ENCODE measurements at regions not wholly inside any gene's neighbourhood (a gene's known extent, or its start where the extent isn't known, plus 50 kb on each side); places are given as distances from the start of the nearest gene placed in this dataset.
"Not testable (repeated sequence)": the region's sequence is repeated elsewhere in the genome, so short reads cannot be mapped to it uniquely, and the experiment has no call there.

DNA sequence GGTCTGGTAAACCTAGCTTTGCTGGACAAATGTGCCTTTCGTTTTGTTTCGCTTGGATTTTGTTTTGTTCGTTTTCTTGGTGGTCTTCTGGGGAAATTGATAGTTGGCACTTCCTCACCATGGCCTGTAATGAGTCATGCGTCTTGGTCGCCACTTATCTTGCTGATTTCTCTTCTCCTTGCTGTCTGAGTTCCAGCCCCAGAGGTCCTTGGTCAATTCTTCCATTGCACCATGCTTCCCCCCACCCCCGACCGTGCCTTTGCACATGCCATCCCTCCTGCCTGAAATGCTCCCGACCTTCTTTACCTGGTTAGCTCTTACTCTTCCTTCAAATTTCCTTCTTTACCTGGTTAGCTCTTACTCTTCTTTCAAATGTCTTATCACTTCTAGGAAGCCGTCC is 168.7 kb upstream of the MSX2 start:
- WGBS (ENCODE audit: insufficient coverage), result 88% methylated on average over 5 of the region's 9 CpGs
- peaks cover 4 to 8% (median 6%) of the 10 kb centered on the region in 3 donors for H3K9me3 Mint-ChIP-seq
- no peak overlapping the region for H3K4me3 ChIP-seq (ENCODE audit: control insufficient read depth in 1 of 2, extremely low read depth in 1 of 2, low read length in 1 of 2)
- ChIA-PET CTCF (no interaction called here), POLR2A (no interaction called here)
- no peaks in the 10 kb centered on the region for H3K4me1 Mint-ChIP-seq
- no peaks in the 10 kb centered on the region for H3K36me3 Mint-ChIP-seq
- no peaks in the 10 kb centered on the region for H3K4me1 ChIP-seq (ENCODE audit: control insufficient read depth in 1 of 2, extremely low read depth in 1 of 2, insufficient read depth in 2 of 2, low read length in 2 of 2)
- H3K27ac Mint-ChIP-seq, result no peak overlapping the region
- no peaks in the 10 kb centered on the region for H3K9me3 ChIP-seq
- DNase-seq, result no peak
- no peak overlapping the region for H3K27ac ChIP-seq (ENCODE audit: low read length)
- no peaks in the 10 kb centered on the region for H3K27me3 ChIP-seq (replicated peaks in 1 of 2; ENCODE audit: control insufficient read depth in 2 of 2, extremely low read depth in 1 of 2, insufficient read depth in 2 of 2, low read length in 1 of 2)
- no peak overlapping the region for H3K4me3 Mint-ChIP-seq
- H3K27me3 Mint-ChIP-seq, result peaks cover 0 to 9% of the 10 kb centered on the region in 2 donors
- no peaks in the 10 kb centered on the region for H3K36me3 ChIP-seq (ENCODE audit: control insufficient read depth in 2 of 2, extremely low read depth in 1 of 2, insufficient read depth in 1 of 2, low read length in 1 of 2)
- ATAC-seq (replicated peaks in 1 of 4), result no peak

- Mint-ChIP-seq H3K9me3 (peaks cover 4 to 8% (median 6%) of the 10 kb centered on the region in 3 donors), H3K36me3 (no peaks in the 10 kb centered on the region), H3K4me3 (no peak overlapping the region), H3K27ac (no peak overlapping the region), H3K4me1 (no peaks in the 10 kb centered on the region), H3K27me3 (peaks cover 3 to 16% of the 10 kb centered on the region in 2 donors)
- Histone ChIP-seq H3K36me3 (ENCODE audit: control insufficient read depth in 2 of 2, extremely low read depth in 1 of 2, insufficient read depth in 1 of 2, low read length in 1 of 2) (no peaks in the 10 kb centered on the region), H3K27ac (ENCODE audit: low read length) (no peak overlapping the region), H3K27me3 (replicated peaks in 1 of 2; ENCODE audit: control insufficient read depth in 2 of 2, extremely low read depth in 1 of 2, insufficient read depth in 2 of 2, low read length in 1 of 2) (no peaks in the 10 kb centered on the region), H3K4me3 (ENCODE audit: control insufficient read depth in 1 of 2, extremely low read depth in 1 of 2, low read length in 1 of 2) (no peak overlapping the region), H3K4me1 (ENCODE audit: control insufficient read depth in 1 of 2, extremely low read depth in 1 of 2, insufficient read depth in 2 of 2, low read length in 2 of 2) (no peaks in the 10 kb centered on the region), H3K9me3 (no peaks in the 10 kb centered on the region)
- POLR2A ChIA-PET, result no interaction called here
- ATAC-seq (replicated peaks in 1 of 4) (no peak), DNase-seq (no peak)
- CTCF ChIA-PET, result interaction anchor here in 1 of 2 donors (0.6 kb wide), 2 partner anchors 9 to 138 kb away, joined by 3 to 4 read pairs; no protein-coding TSS in a partner anchor
- WGBS (ENCODE audit: insufficient coverage), result 86% methylated on average over 1 of the region's 3 CpGs
Observed at GRCh38 chr5:174556756-174557155, 167.6 kb upstream of the MSX2 start.

GRCh38 chr5:174558190-174558589 is 166.2 kb upstream of the MSX2 start:
- H3K4me3 Mint-ChIP-seq, result no peak overlapping the region
- WGBS (ENCODE audit: insufficient coverage), result no CpG with 5 or more reads among the region's 1 CpG
- H3K4me1 ChIP-seq (ENCODE audit: control insufficient read depth in 1 of 2, extremely low read depth in 1 of 2, insufficient read depth in 2 of 2, low read length in 2 of 2), result no peaks in the 10 kb centered on the region
- ChIA-PET CTCF (no interaction called here), POLR2A (no interaction called here)
- no peaks in the 10 kb centered on the region for H3K27me3 ChIP-seq (replicated peaks in 1 of 2; ENCODE audit: control insufficient read depth in 2 of 2, extremely low read depth in 1 of 2, insufficient read depth in 2 of 2, low read length in 1 of 2)
- H3K27ac Mint-ChIP-seq, result no peak overlapping the region
- peaks cover 4 to 8% (median 6%) of the 10 kb centered on the region in 3 donors for H3K9me3 Mint-ChIP-seq
- H3K4me1 Mint-ChIP-seq, result no peaks in the 10 kb centered on the region
- ATAC-seq (replicated peaks in 1 of 4), result no peak
- no peak overlapping the region for H3K4me3 ChIP-seq (ENCODE audit: control insufficient read depth in 1 of 2, extremely low read depth in 1 of 2, low read length in 1 of 2)
- no peak for DNase-seq
- no peak overlapping the region for H3K27ac ChIP-seq (ENCODE audit: low read length)
- peaks cover 4 to 16% of the 10 kb centered on the region in 2 donors for H3K27me3 Mint-ChIP-seq
- H3K36me3 ChIP-seq (ENCODE audit: control insufficient read depth in 2 of 2, extremely low read depth in 1 of 2, insufficient read depth in 1 of 2, low read length in 1 of 2), result no peaks in the 10 kb centered on the region
- no peaks in the 10 kb centered on the region for H3K9me3 ChIP-seq
- H3K36me3 Mint-ChIP-seq, result no peaks in the 10 kb centered on the region

DNA sequence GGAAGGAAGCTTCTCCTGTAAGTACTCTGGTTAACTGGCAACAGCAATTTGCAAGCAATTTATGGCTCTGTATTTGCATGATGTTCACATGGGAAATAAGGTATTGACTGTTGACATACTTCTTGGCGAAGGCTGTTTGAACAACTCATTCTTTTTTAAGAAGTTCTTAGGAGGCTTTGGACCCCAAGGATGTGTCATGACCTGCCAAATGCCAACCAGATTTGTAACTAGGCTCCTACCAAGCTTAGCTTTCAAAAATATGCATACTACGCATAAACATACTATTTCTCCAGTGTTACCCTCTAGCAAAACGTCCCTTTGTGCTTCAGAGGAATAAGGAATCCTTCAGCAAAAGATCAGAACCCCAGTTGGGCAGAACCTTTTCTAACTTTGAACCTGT is 165.2 kb upstream of the MSX2 start:
- H3K4me3 Mint-ChIP-seq, result no peak overlapping the region
- Histone ChIP-seq H3K4me3 (ENCODE audit: control insufficient read depth in 1 of 2, extremely low read depth in 1 of 2, low read length in 1 of 2) (no peak overlapping the region), H3K9me3 (no peaks in the 10 kb centered on the region), H3K4me1 (ENCODE audit: control insufficient read depth in 1 of 2, extremely low read depth in 1 of 2, insufficient read depth in 2 of 2, low read length in 2 of 2) (no peaks in the 10 kb centered on the region), H3K36me3 (ENCODE audit: control insufficient read depth in 2 of 2, extremely low read depth in 1 of 2, insufficient read depth in 1 of 2, low read length in 1 of 2) (no peaks in the 10 kb centered on the region), H3K27ac (ENCODE audit: low read length) (no peak overlapping the region), H3K27me3 (replicated peaks in 1 of 2; ENCODE audit: control insufficient read depth in 2 of 2, extremely low read depth in 1 of 2, insufficient read depth in 2 of 2, low read length in 1 of 2) (no peaks in the 10 kb centered on the region)
- no peak overlapping the region for H3K27ac Mint-ChIP-seq
- WGBS (ENCODE audit: insufficient coverage), result 65% methylated on average over 3 of the region's 3 CpGs
- no peaks in the 10 kb centered on the region for H3K36me3 Mint-ChIP-seq
- ChIA-PET POLR2A (no interaction called here), CTCF (no interaction called here)
- ATAC-seq (replicated peaks in 1 of 4) (no peak), DNase-seq (no peak)
- peaks cover 7 to 20% of the 10 kb centered on the region in 2 donors for H3K27me3 Mint-ChIP-seq
- H3K9me3 Mint-ChIP-seq, result peaks cover 4 to 8% (median 6%) of the 10 kb centered on the region in 3 donors
- no peaks in the 10 kb centered on the region for H3K4me1 Mint-ChIP-seq

- Mint-ChIP-seq H3K27ac (no peak overlapping the region), H3K27me3 (peaks cover 7 to 20% of the 10 kb centered on the region in 2 donors), H3K4me1 (no peaks in the 10 kb centered on the region), H3K4me3 (no peak overlapping the region), H3K9me3 (peaks cover 4 to 8% (median 6%) of the 10 kb centered on the region in 3 donors), H3K36me3 (no peaks in the 10 kb centered on the region)
- ChIA-PET POLR2A (no interaction called here), CTCF (no interaction called here)
- no peak overlapping the region for H3K4me3 ChIP-seq (ENCODE audit: control insufficient read depth in 1 of 2, extremely low read depth in 1 of 2, low read length in 1 of 2)
- ATAC-seq (replicated peaks in 1 of 4) (no peak), DNase-seq (no peak)
- no peaks in the 10 kb centered on the region for H3K4me1 ChIP-seq (ENCODE audit: control insufficient read depth in 1 of 2, extremely low read depth in 1 of 2, insufficient read depth in 2 of 2, low read length in 2 of 2)
- no peaks in the 10 kb centered on the region for H3K36me3 ChIP-seq (ENCODE audit: control insufficient read depth in 2 of 2, extremely low read depth in 1 of 2, insufficient read depth in 1 of 2, low read length in 1 of 2)
- no peaks in the 10 kb centered on the region for H3K9me3 ChIP-seq
- H3K27ac ChIP-seq (ENCODE audit: low read length), result no peak overlapping the region
- no peaks in the 10 kb centered on the region for H3K27me3 ChIP-seq (replicated peaks in 1 of 2; ENCODE audit: control insufficient read depth in 2 of 2, extremely low read depth in 1 of 2, insufficient read depth in 2 of 2, low read length in 1 of 2)
- 63% methylated on average over 2 of the region's 5 CpGs for WGBS (ENCODE audit: insufficient coverage)
Observed at GRCh38 chr5:174559566-174560090, 164.8 kb upstream of the MSX2 start.

DNA sequence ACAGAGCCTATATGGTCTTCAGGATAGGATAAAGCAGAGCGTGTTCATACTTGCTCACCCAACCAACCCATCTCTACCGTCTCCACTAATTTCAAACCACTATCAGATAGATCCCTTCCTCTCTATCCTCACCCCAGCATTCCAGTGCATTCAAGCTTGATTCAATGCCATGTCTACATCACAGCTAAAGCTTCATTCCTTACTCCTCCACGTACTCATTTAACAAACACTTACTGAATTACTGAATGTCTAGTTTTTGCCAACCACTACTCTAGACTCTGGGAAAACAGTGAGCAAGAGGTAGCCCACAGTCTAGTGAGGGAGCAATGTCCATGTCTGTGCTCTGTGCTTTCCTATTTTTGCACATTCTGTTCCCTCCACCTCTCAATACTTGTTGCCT is 163.5 kb upstream of the MSX2 start:
- Mint-ChIP-seq H3K9me3 (peaks cover 4% of the 10 kb centered on the region in 3 donors), H3K36me3 (no peaks in the 10 kb centered on the region), H3K27ac (no peak overlapping the region), H3K27me3 (peaks cover 7 to 16% of the 10 kb centered on the region in 2 donors), H3K4me3 (no peak overlapping the region), H3K4me1 (no peaks in the 10 kb centered on the region)
- Histone ChIP-seq H3K27me3 (replicated peaks in 1 of 2; ENCODE audit: control insufficient read depth in 2 of 2, extremely low read depth in 1 of 2, insufficient read depth in 2 of 2, low read length in 1 of 2) (no peaks in the 10 kb centered on the region), H3K9me3 (no peaks in the 10 kb centered on the region), H3K27ac (ENCODE audit: low read length) (no peak overlapping the region), H3K36me3 (ENCODE audit: control insufficient read depth in 2 of 2, extremely low read depth in 1 of 2, insufficient read depth in 1 of 2, low read length in 1 of 2) (no peaks in the 10 kb centered on the region), H3K4me1 (ENCODE audit: control insufficient read depth in 1 of 2, extremely low read depth in 1 of 2, insufficient read depth in 2 of 2, low read length in 2 of 2) (no peaks in the 10 kb centered on the region), H3K4me3 (ENCODE audit: control insufficient read depth in 1 of 2, extremely low read depth in 1 of 2, low read length in 1 of 2) (no peak overlapping the region)
- no peak for ATAC-seq (replicated peaks in 1 of 4)
- 100% methylated on average over 2 of the region's 3 CpGs for WGBS (ENCODE audit: insufficient coverage)
- no peak for DNase-seq
- POLR2A ChIA-PET, result no interaction called here
- CTCF ChIA-PET, result no interaction called here

- H3K27me3 Mint-ChIP-seq, result peaks cover 7 to 20% of the 10 kb centered on the region in 2 donors
- POLR2A ChIA-PET; H3K27ac ChIP-seq (ENCODE audit: low read length); H3K36me3 ChIP-seq (ENCODE audit: control insufficient read depth in 2 of 2, extremely low read depth in 1 of 2, insufficient read depth in 1 of 2, low read length in 1 of 2); H3K36me3 Mint-ChIP-seq; DNase-seq; H3K9me3 ChIP-seq; ATAC-seq (replicated peaks in 1 of 4); CTCF ChIA-PET; H3K4me3 ChIP-seq (ENCODE audit: control insufficient read depth in 1 of 2, extremely low read depth in 1 of 2, low read length in 1 of 2); H3K4me1 Mint-ChIP-seq; H3K4me3 Mint-ChIP-seq; H3K27me3 ChIP-seq (replicated peaks in 1 of 2; ENCODE audit: control insufficient read depth in 2 of 2, extremely low read depth in 1 of 2, insufficient read depth in 2 of 2, low read length in 1 of 2); H3K27ac Mint-ChIP-seq; H3K4me1 ChIP-seq (ENCODE audit: control insufficient read depth in 1 of 2, extremely low read depth in 1 of 2, insufficient read depth in 2 of 2, low read length in 2 of 2); H3K9me3 Mint-ChIP-seq: not testable (repeated sequence)
- 82% methylated on average over 4 of the region's 6 CpGs for WGBS (ENCODE audit: insufficient coverage)
Observed at GRCh38 chr5:174563040-174563439, 161.3 kb upstream of the MSX2 start.

Measured in T-cell (primary cell).